ENCODE measurements at regions not wholly inside any gene's neighbourhood (a gene's known extent, or its start where the extent isn't known, plus 50 kb on each side); places are given as distances from the start of the nearest gene placed in this dataset.

- Mint-ChIP-seq H3K27me3 (ENCODE audit: unreplicated experiment) (no peaks in the 10 kb centered on the region), H3K4me1 (ENCODE audit: unreplicated experiment) (peaks cover 13% of the 10 kb centered on the region), H3K36me3 (ENCODE audit: unreplicated experiment) (no peaks in the 10 kb centered on the region), H3K9me3 (ENCODE audit: unreplicated experiment) (no peaks in the 10 kb centered on the region), H3K4me3 (ENCODE audit: unreplicated experiment) (no peak overlapping the region), H3K27ac (ENCODE audit: unreplicated experiment) (no peak overlapping the region)
- DNase-seq (ENCODE audit: extremely low spot score, unreplicated experiment) = no peak
- no peak for TF ChIP-seq CTCF (IDR thresholded peaks at IDR 0.05)
Measured at GRCh38 chr2:143844986-143845385, 674.9 kb downstream of the ZEB2 start.

- no peak for TF ChIP-seq CTCF (IDR thresholded peaks at IDR 0.05)
- H3K4me3 Mint-ChIP-seq (ENCODE audit: unreplicated experiment) = no peak overlapping the region
- peaks cover 13% of the 10 kb centered on the region for H3K4me1 Mint-ChIP-seq (ENCODE audit: unreplicated experiment)
- no peaks in the 10 kb centered on the region for H3K9me3 Mint-ChIP-seq (ENCODE audit: unreplicated experiment)
- DNase-seq (ENCODE audit: extremely low spot score, unreplicated experiment) = no peak
- no peak overlapping the region for H3K27ac Mint-ChIP-seq (ENCODE audit: unreplicated experiment)
- no peaks in the 10 kb centered on the region for H3K27me3 Mint-ChIP-seq (ENCODE audit: unreplicated experiment)
- H3K36me3 Mint-ChIP-seq (ENCODE audit: unreplicated experiment) = no peaks in the 10 kb centered on the region
Measured at GRCh38 chr2:143843686-143844085, 676.2 kb downstream of the ZEB2 start.

- H3K4me1 Mint-ChIP-seq (ENCODE audit: unreplicated experiment) = peaks cover 13% of the 10 kb centered on the region
- TF ChIP-seq CTCF (IDR thresholded peaks at IDR 0.05) = no peak
- H3K27ac Mint-ChIP-seq (ENCODE audit: unreplicated experiment) = no peak overlapping the region
- no peak overlapping the region for H3K4me3 Mint-ChIP-seq (ENCODE audit: unreplicated experiment)
- H3K27me3 Mint-ChIP-seq (ENCODE audit: unreplicated experiment) = no peaks in the 10 kb centered on the region
- no peaks in the 10 kb centered on the region for H3K36me3 Mint-ChIP-seq (ENCODE audit: unreplicated experiment)
- H3K9me3 Mint-ChIP-seq (ENCODE audit: unreplicated experiment) = no peaks in the 10 kb centered on the region
- DNase-seq (ENCODE audit: extremely low spot score, unreplicated experiment) = no peak
Measured at GRCh38 chr2:143842836-143843235, 677.1 kb downstream of the ZEB2 start.

GRCh38 chr2:143841935-143842334 lies 678.0 kb downstream of the ZEB2 start:
- Mint-ChIP-seq H3K27me3 (ENCODE audit: unreplicated experiment) (no peaks in the 10 kb centered on the region), H3K4me3 (ENCODE audit: unreplicated experiment) (no peak overlapping the region), H3K9me3 (ENCODE audit: unreplicated experiment) (no peaks in the 10 kb centered on the region), H3K27ac (ENCODE audit: unreplicated experiment) (no peak overlapping the region), H3K36me3 (ENCODE audit: unreplicated experiment) (no peaks in the 10 kb centered on the region), H3K4me1 (ENCODE audit: unreplicated experiment) (peaks cover 7% of the 10 kb centered on the region)
- peak; percentile 22 for TF ChIP-seq CTCF (IDR thresholded peaks at IDR 0.05)
- DNase-seq (ENCODE audit: extremely low spot score, unreplicated experiment) = no peak

- H3K9me3 Mint-ChIP-seq (ENCODE audit: unreplicated experiment) = no peaks in the 10 kb centered on the region
- no peak overlapping the region for H3K27ac Mint-ChIP-seq (ENCODE audit: unreplicated experiment)
- TF ChIP-seq CTCF (IDR thresholded peaks at IDR 0.05) = no peak
- no peaks in the 10 kb centered on the region for H3K36me3 Mint-ChIP-seq (ENCODE audit: unreplicated experiment)
- no peaks in the 10 kb centered on the region for H3K27me3 Mint-ChIP-seq (ENCODE audit: unreplicated experiment)
- peaks cover 6% of the 10 kb centered on the region for H3K4me1 Mint-ChIP-seq (ENCODE audit: unreplicated experiment)
- H3K4me3 Mint-ChIP-seq (ENCODE audit: unreplicated experiment) = no peak overlapping the region
- DNase-seq (ENCODE audit: extremely low spot score, unreplicated experiment) = no peak
Measured at GRCh38 chr2:143840601-143841000, 679.3 kb downstream of the ZEB2 start.
